ENCODE measurements at regions not wholly inside any gene's neighbourhood (a gene's known extent, or its start where the extent isn't known, plus 50 kb on each side); places are given as distances from the start of the nearest gene placed in this dataset.

- no peak for DNase-seq (ENCODE audit: low spot score)
These were observed 110.2 kb upstream of the NLRP1 start for GRCh38 chr17:5694551-5694950.

- no peak for DNase-seq (ENCODE audit: low spot score)
These were observed 111.2 kb upstream of the NLRP1 start for GRCh38 chr17:5695480-5695879.

DNA sequence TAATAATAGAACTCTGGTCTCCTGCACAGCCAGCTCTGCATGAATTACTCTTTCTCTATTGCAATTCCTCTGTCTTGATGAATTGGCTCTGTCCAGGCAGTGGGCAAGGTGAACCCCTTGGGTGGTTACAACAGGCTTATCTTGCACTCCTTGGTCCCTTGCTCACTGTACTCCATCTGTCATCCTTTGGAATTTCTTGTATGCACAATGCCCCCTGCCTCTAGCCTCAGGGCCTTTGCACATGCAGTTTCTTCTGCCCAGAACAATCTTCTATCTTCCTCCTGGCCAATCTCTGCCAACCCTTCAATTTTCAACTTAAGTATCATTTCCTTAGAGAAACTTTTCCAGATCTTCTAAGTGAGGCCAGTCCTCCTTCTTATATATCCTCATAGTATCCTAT, 114.7 kb upstream of the NLRP1 start:
- DNase-seq (ENCODE audit: low spot score), result no peak

- DNase-seq (ENCODE audit: low spot score), result no peak
These were observed 115.5 kb upstream of the NLRP1 start for GRCh38 chr17:5699814-5700213.

DNA sequence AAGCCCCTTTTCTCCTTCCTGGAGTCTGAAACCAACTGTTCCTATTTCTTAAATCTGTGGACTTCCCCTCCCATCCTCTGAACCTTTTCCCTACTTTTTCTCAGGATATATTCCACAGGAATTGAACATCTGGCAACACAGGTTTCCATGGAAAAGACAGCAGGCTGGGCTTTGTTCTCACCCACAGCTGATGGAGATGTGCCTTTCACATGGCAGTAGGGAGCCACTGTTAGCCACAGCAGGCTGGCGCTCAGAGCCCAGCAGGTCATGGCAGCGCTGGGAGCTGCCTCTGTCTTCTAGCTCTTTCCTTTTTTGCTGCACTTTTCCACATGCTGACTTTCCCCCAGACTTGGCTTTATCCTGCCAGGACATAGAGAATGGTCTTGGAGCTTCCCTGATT, 116.4 kb upstream of the NLRP1 start:
- DNase-seq (ENCODE audit: low spot score), result no peak

GRCh38 chr17:5701381-5701780, 117.1 kb upstream of the NLRP1 start:
- no peak for DNase-seq (ENCODE audit: low spot score)

DNA sequence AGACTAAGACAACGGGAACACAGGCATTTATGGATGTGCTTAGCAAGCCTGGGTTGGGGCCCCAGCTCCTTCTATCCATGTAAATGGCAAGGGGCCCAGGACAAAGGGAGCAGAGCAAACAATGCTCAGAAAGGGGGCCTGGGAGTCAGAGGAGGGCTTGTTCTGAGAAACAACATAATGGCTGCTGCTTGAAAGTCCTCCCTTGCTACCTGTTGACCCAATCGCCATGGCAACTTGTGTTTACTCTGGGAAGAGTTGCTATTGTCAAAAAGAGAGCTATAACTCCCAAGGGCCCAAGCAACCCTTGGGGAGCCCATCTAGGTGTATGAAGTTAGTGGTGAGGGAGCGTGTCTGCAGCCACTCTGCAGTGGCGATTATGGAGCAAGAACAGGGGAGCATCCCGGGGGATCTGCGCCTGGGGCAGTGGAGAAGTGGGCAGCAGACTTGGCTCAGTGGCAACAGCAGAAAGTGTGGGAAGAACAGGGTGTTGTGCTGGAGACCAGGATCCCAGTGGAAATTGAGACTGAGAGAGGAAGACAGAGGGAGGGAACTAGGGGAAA, 118.7 kb upstream of the NLRP1 start:
- DNase-seq (ENCODE audit: low spot score), result no peak

DNA sequence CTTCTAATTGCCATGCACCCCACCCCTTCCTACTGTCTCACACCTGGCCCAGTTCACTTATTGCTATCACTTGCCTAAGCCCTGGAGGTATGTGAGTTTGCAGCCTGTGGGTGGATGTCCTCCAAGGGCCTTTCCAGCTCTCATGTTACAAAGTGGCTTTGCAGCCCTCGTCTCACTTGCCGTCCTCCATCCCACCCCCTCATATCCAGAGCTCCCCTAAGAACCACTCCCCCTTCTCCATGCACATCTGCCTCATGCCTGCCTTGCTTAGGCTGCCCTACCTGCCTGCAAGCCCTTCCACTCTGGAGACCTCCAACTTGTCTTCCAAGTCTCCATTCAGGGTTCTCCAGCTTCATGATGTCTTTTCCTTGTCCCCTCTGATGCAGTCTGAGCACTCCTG, 119.4 kb upstream of the NLRP1 start:
- DNase-seq (ENCODE audit: low spot score), result no peak

DNA sequence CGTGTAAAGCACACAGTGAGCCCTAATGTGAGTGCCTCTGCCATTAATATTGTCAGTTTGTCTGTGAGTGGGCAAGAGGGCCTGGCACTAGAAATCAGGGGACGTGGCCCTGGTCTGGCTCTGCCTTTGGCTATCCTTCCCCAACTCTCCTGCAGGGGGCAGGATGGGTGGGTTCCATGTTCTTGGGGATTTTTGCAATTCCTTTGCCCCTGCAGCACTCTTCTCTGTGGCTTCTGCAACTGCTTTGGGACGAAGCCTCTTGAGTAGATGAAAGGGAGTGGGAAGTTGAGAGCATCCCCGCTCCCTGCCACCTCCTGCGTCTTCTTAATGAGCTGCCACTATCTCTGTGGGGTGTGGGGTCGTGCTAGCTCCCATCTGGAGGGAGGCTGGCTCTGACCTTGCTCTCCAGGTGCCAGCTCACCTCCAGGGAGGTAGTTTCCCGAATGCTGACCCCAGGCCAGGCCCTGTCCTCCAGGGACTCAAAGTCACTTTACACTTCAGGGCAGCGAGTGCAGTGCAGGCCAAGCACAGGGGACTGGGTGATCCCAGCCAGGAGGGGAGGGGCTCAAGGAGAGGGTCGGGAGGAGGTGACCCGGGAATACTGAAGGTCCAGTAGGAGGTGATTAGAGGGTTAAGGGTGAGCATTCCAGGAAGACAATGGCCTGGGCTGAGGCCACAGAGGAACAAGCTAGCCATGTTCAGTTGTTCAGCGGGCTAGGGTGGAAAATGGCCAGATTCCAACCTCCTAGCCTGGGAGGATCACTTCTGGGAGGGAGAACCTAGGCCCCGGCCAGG, 121.0 kb upstream of the NLRP1 start:
- DNase-seq (ENCODE audit: low spot score), result no peak

DNA sequence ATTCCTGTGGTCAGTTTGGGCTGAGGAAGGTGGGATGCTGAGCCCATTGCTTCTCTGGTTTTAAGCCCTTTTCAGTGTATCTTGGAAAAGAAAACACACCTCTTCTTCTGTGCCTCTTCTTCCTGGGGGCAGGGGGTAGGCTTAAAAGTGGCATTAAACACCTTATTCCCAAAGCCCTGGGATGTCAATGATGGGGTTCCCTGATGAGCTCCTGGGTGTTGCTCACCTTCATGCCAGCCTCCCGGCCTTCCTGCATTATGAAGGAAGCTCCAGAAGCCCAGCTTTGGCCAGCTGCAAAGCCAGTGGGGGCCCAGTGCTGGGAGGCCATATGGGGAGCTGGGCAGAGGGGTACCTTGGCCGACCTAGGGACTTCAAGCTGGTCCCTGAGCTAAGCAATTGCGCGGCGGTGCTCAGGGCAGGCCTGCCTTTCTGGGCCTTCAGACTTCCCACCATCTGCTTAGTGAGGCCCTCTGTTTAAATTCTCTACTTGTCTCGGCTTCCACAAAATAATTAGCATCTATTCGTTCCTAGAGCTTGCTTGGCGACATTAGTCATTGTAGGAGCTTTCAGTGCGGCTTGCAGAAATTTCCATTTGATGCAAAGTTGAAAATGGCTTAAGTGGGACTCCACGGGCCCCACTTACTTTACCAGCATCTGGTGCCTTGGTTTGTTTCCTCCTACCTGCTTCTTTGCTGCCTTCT, 121.7 kb upstream of the NLRP1 start:
- no peak for DNase-seq (ENCODE audit: low spot score)

- DNase-seq (ENCODE audit: low spot score), result peak; percentile 18
These were observed 122.4 kb upstream of the NLRP1 start for GRCh38 chr17:5706577-5707210.

- DNase-seq (ENCODE audit: low spot score), result no peak
These were observed 123.2 kb upstream of the NLRP1 start for GRCh38 chr17:5707482-5707881.

DNA sequence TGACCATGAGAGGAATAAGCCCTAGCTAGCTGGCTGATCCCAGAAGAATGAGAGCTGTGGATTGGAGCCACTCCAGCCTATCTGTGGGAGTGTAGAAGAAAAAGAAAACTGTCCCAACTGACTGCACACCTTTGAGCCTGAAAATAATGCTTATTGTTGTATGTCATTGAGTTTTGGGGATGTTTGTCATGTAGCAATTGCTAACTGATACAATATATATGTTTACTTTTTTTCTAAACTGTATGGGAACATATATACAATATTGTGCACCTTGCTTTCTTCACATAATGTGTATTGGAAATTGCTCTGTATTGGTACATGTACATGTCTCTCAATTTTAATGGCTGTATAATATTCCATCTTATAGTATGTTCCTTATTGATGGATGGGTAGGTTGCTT, 124.0 kb upstream of the NLRP1 start:
- DNase-seq (ENCODE audit: low spot score), result no peak

GRCh38 chr17:5711344-5711743, 127.0 kb upstream of the NLRP1 start:
- DNase-seq (ENCODE audit: low spot score), result no peak

- DNase-seq (ENCODE audit: low spot score), result no peak
These were observed 130.7 kb upstream of the NLRP1 start for GRCh38 chr17:5714993-5715392.

DNA sequence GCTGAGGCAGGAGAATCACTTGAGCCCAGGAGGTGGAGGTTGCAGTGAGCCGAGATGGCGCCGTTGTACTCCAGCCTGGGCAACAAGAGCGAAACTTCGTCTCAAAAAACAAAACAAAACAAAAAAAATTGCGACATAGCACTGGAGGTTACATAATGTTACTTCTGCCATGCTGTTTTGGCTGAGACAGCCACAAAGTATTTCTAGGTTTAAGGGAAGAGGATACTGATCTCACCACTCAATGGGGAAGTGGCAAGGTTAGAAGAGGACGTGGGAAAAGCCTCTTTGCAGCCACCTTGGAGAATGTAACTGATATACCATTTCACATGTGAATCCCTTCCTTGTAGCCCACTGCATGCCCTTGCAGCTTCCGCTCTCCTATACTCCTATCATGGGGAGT, 131.2 kb upstream of the NLRP1 start:
- peak; percentile 32 for DNase-seq (ENCODE audit: low spot score)

- no peak for DNase-seq (ENCODE audit: low spot score)
These were observed 134.4 kb upstream of the NLRP1 start for GRCh38 chr17:5718726-5719125.

DNA sequence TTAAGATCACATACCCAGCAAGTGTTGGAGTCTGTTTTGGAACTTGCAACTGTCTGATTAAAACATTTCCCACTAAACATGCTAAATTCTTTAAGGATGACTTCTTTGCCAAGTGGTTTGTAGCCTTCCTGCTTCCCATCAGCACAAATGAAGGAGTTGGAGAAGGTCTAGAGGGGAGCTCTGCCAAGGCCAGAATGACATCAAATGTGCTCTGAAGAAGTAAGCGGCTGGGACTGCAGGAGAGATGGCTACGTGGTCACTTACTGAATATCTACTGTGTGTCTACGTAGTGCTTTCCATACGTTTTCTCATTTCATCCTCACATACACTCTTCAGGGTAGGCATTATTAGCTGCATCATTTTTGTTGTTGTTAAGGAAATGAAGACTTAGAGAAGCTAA, 135.7 kb upstream of the NLRP1 start:
- DNase-seq (ENCODE audit: low spot score), result no peak

- no peak for DNase-seq (ENCODE audit: low spot score)
These were observed 146.1 kb upstream of the NLRP1 start for GRCh38 chr17:5730373-5730772.

- no peak for DNase-seq (ENCODE audit: low spot score)
These were observed 156.6 kb upstream of the NLRP1 start for GRCh38 chr17:5740937-5741336.

GRCh38 chr17:5741810-5742209, 157.5 kb upstream of the NLRP1 start:
- no peak for DNase-seq (ENCODE audit: low spot score)

DNA sequence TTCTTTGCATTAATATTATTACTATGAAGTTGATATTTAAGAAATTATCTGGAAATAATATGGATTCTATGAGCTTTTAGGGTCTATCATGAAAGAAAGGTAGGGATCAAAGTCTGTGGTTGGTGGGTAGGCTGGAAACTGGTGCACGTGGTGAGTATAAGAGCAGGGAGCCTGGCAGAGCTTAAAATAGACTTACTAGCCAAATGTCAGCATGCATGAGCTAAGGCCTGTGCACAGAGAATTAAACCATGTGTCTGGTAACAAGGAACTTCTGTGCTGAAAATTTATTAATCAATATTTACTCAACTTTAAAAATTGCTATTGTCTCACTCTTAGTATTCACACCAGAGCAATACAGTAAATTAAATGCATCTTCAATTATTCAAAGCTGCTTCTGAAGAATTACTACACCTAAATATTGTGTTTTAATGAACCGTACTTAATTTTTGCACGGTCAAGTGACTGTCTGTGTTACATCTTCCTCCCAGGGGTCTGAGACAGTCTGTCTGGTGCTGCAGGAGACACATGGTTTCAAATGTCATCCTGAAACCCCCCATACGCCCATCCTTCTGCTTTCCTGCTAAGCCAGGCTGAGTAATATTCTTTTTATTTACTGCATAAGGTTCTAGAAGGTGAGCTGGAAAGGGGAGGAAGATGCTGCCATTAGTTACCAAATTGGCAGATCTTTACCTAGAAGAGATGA, 161.0 kb upstream of the NLRP1 start:
- DNase-seq (ENCODE audit: low spot score), result no peak

All from H4 (cell line).